Neural progenitor cell (in vitro differentiated cells): ENCODE measurements at regions not wholly inside any gene's neighbourhood (a gene's known extent, or its start where the extent isn't known, plus 50 kb on each side); places are given as distances from the start of the nearest gene placed in this dataset.

Experiments
- EZH2 ChIP-seq: fragments of 200-600 bp; sonication (generic); IDR thresholded peaks from 2 replicates; pipeline ENCODE4 v1.6.1; 2017; ENCODE audit warnings: antibody characterized with exemption, mild to moderate bottlenecking, moderate library complexity
- TF ChIP-seq, protein P1 (sequence below): fragments of 200-600 bp; sonication (generic); IDR thresholded peaks from 2 replicates; pipeline ENCODE4 v1.5.1; 2017; ENCODE audit warnings: antibody characterized with exemption, mild to moderate bottlenecking

DNA sequence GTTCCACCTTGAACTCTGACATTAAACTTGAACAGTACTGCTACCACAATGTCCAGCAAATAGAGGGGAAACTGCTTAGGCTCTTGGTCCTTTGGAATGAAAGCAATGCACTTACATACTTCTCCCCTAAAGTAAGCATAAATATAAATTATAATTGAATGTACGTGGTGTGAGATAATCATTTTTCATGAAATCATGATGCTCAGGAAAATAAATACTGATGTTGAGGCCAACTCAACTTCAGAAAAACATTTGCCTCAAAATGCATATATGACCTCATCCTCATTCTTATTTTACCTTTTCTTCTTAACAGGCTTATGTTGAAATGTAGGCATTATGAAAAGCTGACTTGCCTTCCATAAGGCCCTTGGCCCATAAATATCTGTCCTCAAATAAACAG, 166.3 kb downstream of the KDR start:
- TF ChIP-seq, protein P1, sequence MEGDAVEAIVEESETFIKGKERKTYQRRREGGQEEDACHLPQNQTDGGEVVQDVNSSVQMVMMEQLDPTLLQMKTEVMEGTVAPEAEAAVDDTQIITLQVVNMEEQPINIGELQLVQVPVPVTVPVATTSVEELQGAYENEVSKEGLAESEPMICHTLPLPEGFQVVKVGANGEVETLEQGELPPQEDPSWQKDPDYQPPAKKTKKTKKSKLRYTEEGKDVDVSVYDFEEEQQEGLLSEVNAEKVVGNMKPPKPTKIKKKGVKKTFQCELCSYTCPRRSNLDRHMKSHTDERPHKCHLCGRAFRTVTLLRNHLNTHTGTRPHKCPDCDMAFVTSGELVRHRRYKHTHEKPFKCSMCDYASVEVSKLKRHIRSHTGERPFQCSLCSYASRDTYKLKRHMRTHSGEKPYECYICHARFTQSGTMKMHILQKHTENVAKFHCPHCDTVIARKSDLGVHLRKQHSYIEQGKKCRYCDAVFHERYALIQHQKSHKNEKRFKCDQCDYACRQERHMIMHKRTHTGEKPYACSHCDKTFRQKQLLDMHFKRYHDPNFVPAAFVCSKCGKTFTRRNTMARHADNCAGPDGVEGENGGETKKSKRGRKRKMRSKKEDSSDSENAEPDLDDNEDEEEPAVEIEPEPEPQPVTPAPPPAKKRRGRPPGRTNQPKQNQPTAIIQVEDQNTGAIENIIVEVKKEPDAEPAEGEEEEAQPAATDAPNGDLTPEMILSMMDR: no peak
- TF ChIP-seq EZH2: no peak
